DOHH2 (cell line): ENCODE measurements at regions not wholly inside any gene's neighbourhood (a gene's known extent, or its start where the extent isn't known, plus 50 kb on each side); places are given as distances from the start of the nearest gene placed in this dataset.

Experiments
- H3F3A ChIP-seq: fragments of 200-600 bp; sonication (generic), shearing (Covaris generic); 2 replicates; pipeline ENCODE4 v1.6.0; 2016; ENCODE audit warnings: antibody characterized with exemption, mild to moderate bottlenecking; ENCODE audit not compliant: control insufficient read depth, insufficient read depth
- H3K27ac ChIP-seq: fragments of 200-600 bp; sonication (generic); 2 replicates; pipeline ENCODE4 v1.5.1; 2014; ENCODE audit warnings: low read depth, mild to moderate bottlenecking, low read length, moderate library complexity
- H3K27me3 ChIP-seq: fragments of 200-600 bp; sonication (generic); 2 replicates; pipeline ENCODE4 v1.6.1; 2014; ENCODE audit warnings: mild to moderate bottlenecking, low read length, mixed read lengths; ENCODE audit not compliant: control insufficient read depth
- H3K36me3 ChIP-seq: fragments of 200-600 bp; sonication (generic); 2 replicates; pipeline ENCODE4 v1.6.1; 2014; ENCODE audit warnings: mild to moderate bottlenecking, low read length, moderate library complexity, mixed read lengths; ENCODE audit not compliant: control insufficient read depth
- H3K4me1 ChIP-seq: fragments of 200-600 bp; sonication (generic); 2 replicates; pipeline ENCODE4 v1.6.1; 2014; ENCODE audit warnings: mild to moderate bottlenecking, low read length, mixed read lengths; ENCODE audit not compliant: control insufficient read depth
- H3K4me2 ChIP-seq: fragments of 200-600 bp; sonication (generic); 2 replicates; pipeline ENCODE4 v1.6.0; 2014; ENCODE audit warnings: mild to moderate bottlenecking, low read length, moderate library complexity
- H3K4me3 ChIP-seq: fragments of 200-600 bp; sonication (generic); 2 replicates; pipeline ENCODE4 v1.5.1; 2014; ENCODE audit warnings: mild to moderate bottlenecking, low read length, mixed read lengths
- H3K79me2 ChIP-seq: fragments of 200-600 bp; sonication (generic); 2 replicates; pipeline ENCODE4 v1.6.1; 2014; ENCODE audit warnings: mild to moderate bottlenecking, low read length, mixed read lengths; ENCODE audit not compliant: control insufficient read depth
- H3K9me2 ChIP-seq: fragments of 200-600 bp; sonication (generic); replicated peaks from 2 replicates; pipeline ENCODE4 v1.6.1; 2014; ENCODE audit warnings: mild to moderate bottlenecking, low read length, mixed read lengths; ENCODE audit not compliant: control insufficient read depth
- H3K9me3 ChIP-seq: fragments of 200-600 bp; sonication (generic); 2 replicates; pipeline ENCODE4 v1.6.1; 2014; ENCODE audit warnings: antibody characterized with exemption, low read length, mixed read lengths; ENCODE audit not compliant: control insufficient read depth, insufficient read depth
- H4K20me1 ChIP-seq: fragments of 200-600 bp; sonication (generic); 2 replicates; pipeline ENCODE4 v1.6.0; 2014; ENCODE audit warnings: low read depth, mild to moderate bottlenecking, antibody characterized with exemption, low read length, moderate library complexity; ENCODE audit not compliant: control insufficient read depth, insufficient read depth
- CTCF ChIP-seq: fragments of 200-600 bp; sonication (generic); IDR thresholded peaks from one replicate; pipeline ENCODE4 v1.5.1; 2014; ENCODE audit warnings: antibody characterized with exemption, mild to moderate bottlenecking, low read depth, low read length; ENCODE audit not compliant: poor library complexity, severe bottlenecking
- EZH2phosphoT487 ChIP-seq: fragments of 200-600 bp; sonication (generic); IDR thresholded peaks from 2 replicates; pipeline ENCODE4 v1.6.1; 2017; ENCODE audit warnings: borderline replicate concordance, mild to moderate bottlenecking, antibody characterized with exemption, low read length, moderate library complexity, mixed read lengths

- H3K9me2 ChIP-seq: no peaks in the 10 kb centered on the region
- 0 out of 2 replicates have a peak, but pooled peaks cover 9% of the 10 kb centered on the region for H3F3A ChIP-seq
- no peak overlapping the region for H3K4me2 ChIP-seq
- H4K20me1 ChIP-seq: no peaks in the 10 kb centered on the region
- no peaks in the 10 kb centered on the region for H3K27me3 ChIP-seq
- H3K4me3 ChIP-seq: no peak overlapping the region
- TF ChIP-seq EZH2phosphoT487: no peak
- no peak for TF ChIP-seq CTCF
- H3K36me3 ChIP-seq: no peaks in the 10 kb centered on the region
- no peaks in the 10 kb centered on the region for H3K79me2 ChIP-seq
- peaks cover 41% of the 10 kb centered on the region for H3K4me1 ChIP-seq
- H3K9me3 ChIP-seq: no peaks in the 10 kb centered on the region
- no peak overlapping the region for H3K27ac ChIP-seq
These were observed 569.8 kb downstream of the LMO4 start for GRCh38 chr1:87898431-87898830.

- H3K9me3 ChIP-seq: no peaks in the 10 kb centered on the region
- H3K79me2 ChIP-seq: no peaks in the 10 kb centered on the region
- no peaks in the 10 kb centered on the region for H4K20me1 ChIP-seq
- no peaks in the 10 kb centered on the region for H3K9me2 ChIP-seq
- H3K27me3 ChIP-seq: no peaks in the 10 kb centered on the region
- 0 out of 2 replicates have a peak, but pooled peaks cover 5% of the 10 kb centered on the region for H3F3A ChIP-seq
- H3K4me2 ChIP-seq: no peak overlapping the region
- H3K4me3 ChIP-seq: no peak overlapping the region
- no peak for TF ChIP-seq EZH2phosphoT487
- TF ChIP-seq CTCF: no peak
- peaks cover 40% of the 10 kb centered on the region for H3K4me1 ChIP-seq
- H3K27ac ChIP-seq: no peak overlapping the region
- no peaks in the 10 kb centered on the region for H3K36me3 ChIP-seq
These were observed 570.3 kb downstream of the LMO4 start for GRCh38 chr1:87899017-87899416.

DNA sequence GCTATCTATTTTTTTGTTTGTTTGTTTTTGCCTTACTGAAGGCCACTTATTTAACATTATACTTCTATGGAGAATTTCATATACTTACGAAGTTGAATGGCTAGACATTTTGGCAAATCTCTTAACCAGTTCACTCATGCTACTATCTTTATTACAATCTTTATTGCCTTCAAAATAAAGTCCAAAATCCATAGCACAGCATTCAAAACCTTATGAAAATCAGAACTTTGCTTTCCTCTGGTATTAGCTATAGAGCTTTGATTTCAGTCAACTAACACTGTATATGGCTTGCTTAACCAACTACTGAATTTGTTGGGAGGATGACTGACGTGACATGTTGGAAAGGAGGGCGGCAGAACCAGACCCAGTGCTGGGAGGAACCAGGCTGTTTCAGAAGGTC is 571.1 kb downstream of the LMO4 start:
- no peak for TF ChIP-seq CTCF
- H3K79me2 ChIP-seq: no peaks in the 10 kb centered on the region
- H3K4me3 ChIP-seq: no peak overlapping the region
- H3K27me3 ChIP-seq: no peaks in the 10 kb centered on the region
- H3K36me3 ChIP-seq: no peaks in the 10 kb centered on the region
- no peaks in the 10 kb centered on the region for H3K9me3 ChIP-seq
- peaks cover 32% of the 10 kb centered on the region for H3K4me1 ChIP-seq
- H3K9me2 ChIP-seq: no peaks in the 10 kb centered on the region
- H3K4me2 ChIP-seq: no peak overlapping the region
- H4K20me1 ChIP-seq: no peaks in the 10 kb centered on the region
- H3K27ac ChIP-seq: no peak overlapping the region
- no peaks in the 10 kb centered on the region for H3F3A ChIP-seq

DNA sequence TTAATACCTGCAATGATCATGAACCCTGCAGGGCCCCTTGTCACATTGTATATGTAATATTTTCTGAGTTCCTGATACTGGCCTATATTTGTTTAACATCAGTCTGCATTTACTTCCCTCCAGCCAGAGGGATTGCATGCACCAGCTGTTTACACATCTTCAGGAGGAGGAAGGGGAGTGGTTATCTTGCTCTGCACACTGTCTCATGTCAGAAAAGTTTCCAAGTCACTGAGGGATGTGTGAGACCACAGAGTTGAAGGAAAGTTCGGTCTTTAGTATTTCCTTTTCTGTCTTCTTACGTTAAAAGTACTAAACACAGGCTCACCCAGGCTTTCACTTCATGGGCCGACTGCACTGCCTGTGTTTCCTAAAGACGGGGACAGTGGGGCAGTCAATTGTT is 574.1 kb downstream of the LMO4 start:
- H4K20me1 ChIP-seq: no peaks in the 10 kb centered on the region
- TF ChIP-seq CTCF (no peak), EZH2phosphoT487 (no peak)
- H3K36me3 ChIP-seq: no peaks in the 10 kb centered on the region
- peak overlapping the region; percentile 31 for H3K27ac ChIP-seq
- H3K4me2 ChIP-seq: peak overlapping the region; percentile 59
- no peaks in the 10 kb centered on the region for H3K79me2 ChIP-seq
- no peaks in the 10 kb centered on the region for H3K27me3 ChIP-seq
- peak overlapping the region; percentile 34 for H3K4me3 ChIP-seq
- peaks cover 26% of the 10 kb centered on the region for H3K4me1 ChIP-seq
- H3K9me3 ChIP-seq: no peaks in the 10 kb centered on the region
- H3K9me2 ChIP-seq: no peaks in the 10 kb centered on the region
- no peaks in the 10 kb centered on the region for H3F3A ChIP-seq
